GM12892 (cell line): ENCODE measurements at regions not wholly inside any gene's neighbourhood (a gene's known extent, or its start where the extent isn't known, plus 50 kb on each side); places are given as distances from the start of the nearest gene placed in this dataset.

Source experiments
- POLR2A ChIP-seq: IDR thresholded peaks from 2 replicates; pipeline ENCODE4 v1.6.1; 2011; ENCODE audit warnings: low read depth, low read length, control low read depth
- POLR2AphosphoS5 ChIP-seq: IDR thresholded peaks from 2 replicates; pipeline ENCODE4 v1.6.1; 2011; ENCODE audit warnings: low read depth, low read length, control low read depth
- TAF1 ChIP-seq: IDR thresholded peaks from 2 replicates; pipeline ENCODE4 v1.6.1; 2011; ENCODE audit warnings: low read depth, mild to moderate bottlenecking, control low read depth, low read length, borderline replicate concordance

DNA sequence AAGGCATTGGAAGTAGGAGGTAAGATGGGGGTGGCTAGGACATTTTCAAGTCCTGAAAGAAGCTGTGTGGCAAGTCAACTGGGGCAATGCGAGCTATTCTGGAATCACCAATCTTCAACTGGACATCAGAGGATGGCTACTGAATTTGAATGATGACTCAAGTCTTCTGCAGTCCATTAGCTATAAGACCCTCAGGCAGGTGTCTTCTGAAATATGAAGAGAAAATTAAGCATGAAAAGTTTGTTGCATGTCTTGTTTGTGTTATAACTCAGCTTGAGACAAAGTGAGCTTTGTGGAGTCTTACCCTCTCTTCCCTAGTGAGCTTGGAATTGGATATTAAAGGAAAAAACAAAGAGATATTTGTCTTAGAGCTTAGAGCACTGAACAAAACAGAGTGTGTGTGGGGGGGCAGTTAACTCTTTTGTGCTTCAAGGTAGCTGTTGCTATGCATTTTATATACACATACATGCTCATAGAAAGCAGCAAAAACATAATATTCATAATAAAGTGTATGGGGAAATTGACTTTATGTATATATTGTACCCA is 979.1 kb downstream of the MCTP2 start:
- TF ChIP-seq POLR2AphosphoS5 (no peak), POLR2A (no peak), TAF1 (no peak)
